H1 (cell line): ENCODE measurements at regions not wholly inside any gene's neighbourhood (a gene's known extent, or its start where the extent isn't known, plus 50 kb on each side); places are given as distances from the start of the nearest gene placed in this dataset.

ENCODE experiments used
- CTCF ChIP-seq, 3 experiments: IDR thresholded peaks; 1 replicate in 2 of 3; 2 replicates in 1 of 3; pipeline versions ENCODE4 v1.5.1 to v1.6.1; 2011; ENCODE audit warnings: low read length in 3 of 3, mild to moderate bottlenecking in 3 of 3, inconsistent platforms in 2 of 3, low read depth in 1 of 3, moderate library complexity in 1 of 3; ENCODE audit not compliant: insufficient read depth in 1 of 3; ENCODE audit errors: control extremely low read depth in 1 of 3
- KDM1A ChIP-seq: fragments of 200-600, 300-600 bp; sonication (generic); IDR thresholded peaks from 2 replicates; pipeline ENCODE4 v1.7.1; 2016; ENCODE audit warnings: mild to moderate bottlenecking, low read length, borderline replicate concordance
- MAX ChIP-seq: IDR thresholded peaks from 2 replicates; pipeline ENCODE4 v1.6.1; 2012; ENCODE audit warnings: inconsistent platforms
- TAF1 ChIP-seq: IDR thresholded peaks from 2 replicates; pipeline ENCODE4 v1.6.1; 2011; ENCODE audit warnings: mild to moderate bottlenecking, low read depth, low read length

- TF ChIP-seq MAX (no peak), TAF1 (no peak), CTCF (IDR thresholded peaks at IDR 0.05; ENCODE audit: control extremely low read depth in 1 of 3, insufficient read depth in 1 of 3, low read depth in 1 of 3, low read length in 3 of 3) (no peak), KDM1A (no peak)
Measured at GRCh38 chr4:23458054-23458453, 431.8 kb downstream of the PPARGC1A start.
